SK-N-SH (cell line): ENCODE measurements at regions not wholly inside any gene's neighbourhood (a gene's known extent, or its start where the extent isn't known, plus 50 kb on each side); places are given as distances from the start of the nearest gene placed in this dataset.
A peak's percentile ranks its signal among the peaks of the same experiment; 100 is the strongest.

Experiments used
- CTCF ChIA-PET: fragments of 300-600, 350-600 bp; formaldehyde crosslinking; extraction: SDS; loops from one replicate; lab custom pipeline; 2021; lab: Yijun Ruan, JAX
- POLR2A ChIA-PET: fragments of 350-600 bp; sonication (Branson Sonifier 250); formaldehyde crosslinking; extraction: SDS; loops from one replicate; lab custom pipeline; 2020; ENCODE audit warnings: antibody characterized with exemption, inconsistent platforms; lab: Yijun Ruan, JAX
- DNase-seq: peaks from one replicate; pipeline ENCODE4 v3.0.0; 2012
- H2AFZ ChIP-seq: fragments of 200-600 bp; sonication (generic); 2 replicates; pipeline ENCODE4 v1.8.1; 2016; ENCODE audit warnings: antibody characterized with exemption, mild to moderate bottlenecking, low read depth
- H3F3A ChIP-seq: fragments of 200-600 bp; sonication (generic); replicated peaks from 2 replicates; pipeline ENCODE3; 2016; ENCODE audit warnings: antibody characterized with exemption, mild to moderate bottlenecking; ENCODE audit not compliant: insufficient read depth
- H3K27ac ChIP-seq, 2 experiments: fragments of 200-500 bp in 1 of 2; fragments of 200-600 bp in 1 of 2; sonication (Bioruptor generic) in 1 of 2; sonication (generic), shearing (Covaris generic) in 1 of 2; 2 replicates each; pipeline versions ENCODE4 v1.5.1 to v1.6.1; 2014 to 2016; ENCODE audit warnings: low read depth in 2 of 2, inconsistent platforms in 1 of 2, low read length in 1 of 2, mild to moderate bottlenecking in 1 of 2, mixed read lengths in 1 of 2
- H3K27me3 ChIP-seq: fragments of 200-600 bp; sonication (generic), shearing (Covaris generic); 2 replicates; pipeline ENCODE4 v1.6.1; 2016; ENCODE audit warnings: mixed run types; ENCODE audit not compliant: insufficient read depth
- H3K36me3 ChIP-seq, 2 experiments: fragments of 200-500 bp in 1 of 2; fragments of 200-600 bp in 1 of 2; sonication (Bioruptor generic) in 1 of 2; sonication (generic) in 1 of 2; replicated peaks in 1 of 2; 2 replicates each; pipeline versions ENCODE3 to v1.5.1; 2014 to 2016; ENCODE audit warnings: low read length in 1 of 2, mild to moderate bottlenecking in 1 of 2; ENCODE audit not compliant: insufficient read depth in 2 of 2, control insufficient read depth in 1 of 2
- H3K4me1 ChIP-seq, 2 experiments: fragments of 200-500 bp in 1 of 2; fragments of 200-600 bp in 1 of 2; sonication (Bioruptor generic) in 1 of 2; sonication (generic), shearing (Covaris generic) in 1 of 2; 2 replicates each; pipeline versions ENCODE4 v1.5.1 to v1.6.1; 2014 to 2016; ENCODE audit warnings: low read depth in 1 of 2, low read length in 1 of 2, mixed run types in 1 of 2; ENCODE audit not compliant: insufficient read depth in 2 of 2, control insufficient read depth in 1 of 2
- H3K4me2 ChIP-seq: fragments of 200-600 bp; sonication (generic), shearing (Covaris generic); 2 replicates; pipeline ENCODE4 v1.6.1; 2017; ENCODE audit warnings: mixed run types
- H3K4me3 ChIP-seq, 2 experiments: fragments of 200-500 bp in 1 of 2; fragments of 200-600 bp in 1 of 2; sonication (Bioruptor generic) in 1 of 2; sonication (generic), shearing (Covaris generic) in 1 of 2; 2 replicates each; pipeline versions ENCODE4 v1.5.1 to v1.8.1; 2014 to 2016; ENCODE audit warnings: low read depth in 2 of 2, inconsistent platforms in 1 of 2, low read length in 1 of 2, mild to moderate bottlenecking in 1 of 2, mixed read lengths in 1 of 2, moderate library complexity in 1 of 2
- H3K79me2 ChIP-seq: fragments of 200-600 bp; sonication (generic); 2 replicates; pipeline ENCODE4 v1.8.1; 2017; ENCODE audit warnings: mild to moderate bottlenecking; ENCODE audit not compliant: insufficient read depth
- H3K9ac ChIP-seq: fragments of 200-600 bp; sonication (generic); 2 replicates; pipeline ENCODE4 v1.6.1; 2017; ENCODE audit warnings: mixed run types
- H3K9me2 ChIP-seq: fragments of 200-600 bp; sonication (generic); 2 replicates; pipeline ENCODE4 v1.6.1; 2017; ENCODE audit warnings: mixed run types
- H3K9me3 ChIP-seq: fragments of 200-600 bp; sonication (generic); 2 replicates; pipeline ENCODE4 v1.6.1; 2017; ENCODE audit warnings: mixed run types, mild to moderate bottlenecking, moderate library complexity
- H4K20me1 ChIP-seq: fragments of 200-600 bp; sonication (generic); 2 replicates; pipeline ENCODE4 v1.6.1; 2017; ENCODE audit warnings: mild to moderate bottlenecking, mixed run types; ENCODE audit not compliant: insufficient read depth
- CHD2 ChIP-seq: fragments of 150-350 bp; IDR thresholded peaks from 2 replicates; pipeline ENCODE4 v1.6.1; 2018; ENCODE audit warnings: low read length; ENCODE audit not compliant: partially characterized antibody
- EP300 ChIP-seq, 2 experiments: IDR thresholded peaks; 2 replicates each; pipeline versions ENCODE4 v1.4.0 to v1.6.1; 2012; ENCODE audit warnings: borderline replicate concordance in 1 of 2, low read depth in 1 of 2, low read length in 1 of 2
- FOSL2 ChIP-seq: IDR thresholded peaks from 2 replicates; pipeline ENCODE4 v1.4.0; 2012; ENCODE audit warnings: low read depth, mild to moderate bottlenecking, moderate library complexity, borderline replicate concordance
- FOXM1 ChIP-seq: IDR thresholded peaks from 2 replicates; pipeline ENCODE4 v1.4.0; 2012; ENCODE audit warnings: low read depth, mild to moderate bottlenecking
- GABPA ChIP-seq: IDR thresholded peaks from 2 replicates; pipeline ENCODE4 v1.4.0; 2012; ENCODE audit warnings: low read depth, mild to moderate bottlenecking
- GATA2 ChIP-seq: sonication (generic); formaldehyde crosslinking; IDR thresholded peaks from 2 replicates; pipeline ENCODE4 v1.5.0; 2020; ENCODE audit warnings: mild to moderate bottlenecking, missing genetic modification reagents
- JUND ChIP-seq: IDR thresholded peaks from 2 replicates; pipeline ENCODE4 v1.4.0; 2012
- MEF2A ChIP-seq: IDR thresholded peaks from 2 replicates; pipeline ENCODE4 v1.4.0; 2012; ENCODE audit warnings: low read depth, borderline replicate concordance
- MXI1 ChIP-seq: IDR thresholded peaks from 2 replicates; pipeline ENCODE4 v1.6.1; 2012; ENCODE audit warnings: mild to moderate bottlenecking, low read depth, low read length, improper control_type of control experiment
- NFIC ChIP-seq: IDR thresholded peaks from 2 replicates; pipeline ENCODE4 v1.4.0; 2012; ENCODE audit warnings: borderline replicate concordance
- POLR2AphosphoS5 ChIP-seq: IDR thresholded peaks from 2 replicates; pipeline ENCODE4 v1.6.1; 2012; ENCODE audit warnings: low read depth, low read length
- RAD21 ChIP-seq: IDR thresholded peaks from 2 replicates; pipeline ENCODE4 v1.6.1; 2012; ENCODE audit warnings: mild to moderate bottlenecking, low read length
- RFX5 ChIP-seq: IDR thresholded peaks from 2 replicates; pipeline ENCODE4 v1.6.1; 2012; ENCODE audit warnings: mild to moderate bottlenecking, improper control_type of control experiment, low read length
- RXRA ChIP-seq: IDR thresholded peaks from 2 replicates; pipeline ENCODE4 v1.4.0; 2012; ENCODE audit warnings: low read depth, mild to moderate bottlenecking, borderline replicate concordance
- SIN3A ChIP-seq: IDR thresholded peaks from 2 replicates; pipeline ENCODE4 v1.6.1; 2012; ENCODE audit warnings: low read depth, mild to moderate bottlenecking, low read length, moderate library complexity, borderline replicate concordance
- SMC3 ChIP-seq: IDR thresholded peaks from 2 replicates; pipeline ENCODE4 v1.6.1; 2012; ENCODE audit warnings: low read depth, low read length, improper control_type of control experiment
- TCF12 ChIP-seq: IDR thresholded peaks from 2 replicates; pipeline ENCODE4 v1.4.0; 2012
- TEAD4 ChIP-seq: IDR thresholded peaks from 2 replicates; pipeline ENCODE4 v1.4.0; 2012; ENCODE audit warnings: mild to moderate bottlenecking, borderline replicate concordance; ENCODE audit not compliant: insufficient read depth
- YY1 ChIP-seq: IDR thresholded peaks from 2 replicates; pipeline ENCODE4 v1.4.0; 2012; ENCODE audit warnings: low read depth, mild to moderate bottlenecking
- WGBS: methylation state at CpG from one replicate; pipeline ENCODE4 v1.1.6; 2017; ENCODE audit warnings: low lambda C conversion rate; 5-methylcytosine and 5-hydroxymethylcytosine counted together
- TF ChIP-seq, protein P1 (sequence below): IDR thresholded peaks from 2 replicates; pipeline ENCODE4 v1.4.0; 2012; ENCODE audit warnings: low read depth
- TF ChIP-seq, protein P2 (sequence below): IDR thresholded peaks from 2 replicates; pipeline ENCODE4; 2012
- TF ChIP-seq, protein P3 (sequence below): IDR thresholded peaks from 2 replicates; pipeline ENCODE4 v1.4.0; 2012; ENCODE audit warnings: low read depth, borderline replicate concordance

DNA sequence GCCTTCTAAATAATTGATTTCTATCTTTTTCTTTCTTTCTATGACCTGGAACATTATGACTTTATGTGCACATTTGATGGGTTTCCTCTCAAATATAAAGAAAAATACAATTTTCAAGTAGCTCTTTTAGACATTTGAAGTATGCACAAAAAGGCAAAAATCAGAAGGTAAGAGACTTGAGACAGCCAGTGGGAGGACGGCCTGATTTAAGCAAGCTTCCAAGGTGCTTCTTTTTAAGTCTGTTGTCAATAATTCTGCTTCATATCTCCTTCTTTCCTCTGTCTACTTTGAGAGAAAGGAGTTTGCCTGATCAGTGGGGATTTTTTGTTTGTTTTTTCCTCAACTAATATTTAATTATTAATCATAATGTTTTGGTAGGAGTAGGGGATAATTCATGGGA lies 188.2 kb upstream of the ARHGAP20 start (continued):
- TF ChIP-seq, protein P1, sequence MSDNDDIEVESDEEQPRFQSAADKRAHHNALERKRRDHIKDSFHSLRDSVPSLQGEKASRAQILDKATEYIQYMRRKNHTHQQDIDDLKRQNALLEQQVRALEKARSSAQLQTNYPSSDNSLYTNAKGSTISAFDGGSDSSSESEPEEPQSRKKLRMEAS, result no peak

GRCh38 chr11:110897035-110897434 lies 184.8 kb upstream of the ARHGAP20 start:
- Histone ChIP-seq H4K20me1 (no peaks in the 10 kb centered on the region), H3K36me3 (no peaks in the 10 kb centered on the region), H3K4me3 (no peak overlapping the region), H3K4me1 (peaks cover 5 to 16% of the 10 kb centered on the region in 2 experiments; a peak in 3 of 4 replicates), H3K27me3 (no peaks in the 10 kb centered on the region), H3K79me2 (no peaks in the 10 kb centered on the region), H3K9me2 (no peaks in the 10 kb centered on the region), H3K4me2 (no peak overlapping the region), H2AFZ (no peak overlapping the region), H3K9me3 (no peaks in the 10 kb centered on the region), H3F3A (peaks cover 12% of the 10 kb centered on the region), H3K27ac (peak overlapping the region; percentile 48 to 74), H3K9ac (no peak overlapping the region)
- WGBS, result 38% methylated on average over 3 of the region's 3 CpGs
- ChIA-PET CTCF (no interaction called here), POLR2A (no interaction called here)
- TF ChIP-seq TCF12 (peak; percentile 95), EP300 (IDR thresholded peaks at IDR 0.05; ENCODE audit: borderline replicate concordance in 1 of 2, low read depth in 1 of 2, low read length in 1 of 2) (peak in 1 of 2 experiments; percentile 75; a peak in 2 of 4 replicates), CHD2 (no peak), MXI1 (no peak), SMC3 (no peak), FOSL2 (peak; percentile 56; the same call in 1 of the 2 replicates), POLR2AphosphoS5 (peak; percentile 33; the same call in 1 of the 2 replicates), FOXM1 (no peak), NFIC (peak; percentile 71; the same call in 1 of the 2 replicates), RAD21 (no peak), RXRA (peak; percentile 93), TEAD4 (0 out of 2 replicates have a peak, but pooled peaks have one; percentile 20), RFX5 (no peak), MEF2A (no peak), GATA2 (CRISPR knock-in tag) (no peak), JUND (peak; percentile 60)
- TF ChIP-seq, protein P2, sequence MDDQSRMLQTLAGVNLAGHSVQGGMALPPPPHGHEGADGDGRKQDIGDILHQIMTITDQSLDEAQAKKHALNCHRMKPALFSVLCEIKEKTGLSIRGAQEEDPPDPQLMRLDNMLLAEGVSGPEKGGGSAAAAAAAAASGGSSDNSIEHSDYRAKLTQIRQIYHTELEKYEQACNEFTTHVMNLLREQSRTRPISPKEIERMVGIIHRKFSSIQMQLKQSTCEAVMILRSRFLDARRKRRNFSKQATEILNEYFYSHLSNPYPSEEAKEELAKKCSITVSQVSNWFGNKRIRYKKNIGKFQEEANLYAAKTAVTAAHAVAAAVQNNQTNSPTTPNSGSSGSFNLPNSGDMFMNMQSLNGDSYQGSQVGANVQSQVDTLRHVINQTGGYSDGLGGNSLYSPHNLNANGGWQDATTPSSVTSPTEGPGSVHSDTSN, result peak; percentile 40; the same call in 1 of the 2 replicates
- peak; percentile 7 for DNase-seq

GRCh38 chr11:110896358-110896757 lies 184.1 kb upstream of the ARHGAP20 start:
- H3K4me2 ChIP-seq, result peak overlapping the region; percentile 55; the same call in 1 of the 2 replicates
- WGBS, result 4% methylated on average over 1 of the region's 1 CpG
- DNase-seq, result no peak
- TF ChIP-seq YY1 (no peak), SIN3A (no peak), JUND (peak; percentile 87), NFIC (peak; percentile 71), RAD21 (no peak), FOSL2 (peak; percentile 94), EP300 (IDR thresholded peaks at IDR 0.05; ENCODE audit: borderline replicate concordance in 1 of 2, low read depth in 1 of 2, low read length in 1 of 2) (peak; percentile 34 to 82; a peak in 3 of 4 replicates), POLR2AphosphoS5 (peak; percentile 44; the same call in 1 of the 2 replicates), MEF2A (peak; percentile 76), RXRA (peak; percentile 91), GABPA (no peak), SMC3 (no peak)
- TF ChIP-seq, protein P3, sequence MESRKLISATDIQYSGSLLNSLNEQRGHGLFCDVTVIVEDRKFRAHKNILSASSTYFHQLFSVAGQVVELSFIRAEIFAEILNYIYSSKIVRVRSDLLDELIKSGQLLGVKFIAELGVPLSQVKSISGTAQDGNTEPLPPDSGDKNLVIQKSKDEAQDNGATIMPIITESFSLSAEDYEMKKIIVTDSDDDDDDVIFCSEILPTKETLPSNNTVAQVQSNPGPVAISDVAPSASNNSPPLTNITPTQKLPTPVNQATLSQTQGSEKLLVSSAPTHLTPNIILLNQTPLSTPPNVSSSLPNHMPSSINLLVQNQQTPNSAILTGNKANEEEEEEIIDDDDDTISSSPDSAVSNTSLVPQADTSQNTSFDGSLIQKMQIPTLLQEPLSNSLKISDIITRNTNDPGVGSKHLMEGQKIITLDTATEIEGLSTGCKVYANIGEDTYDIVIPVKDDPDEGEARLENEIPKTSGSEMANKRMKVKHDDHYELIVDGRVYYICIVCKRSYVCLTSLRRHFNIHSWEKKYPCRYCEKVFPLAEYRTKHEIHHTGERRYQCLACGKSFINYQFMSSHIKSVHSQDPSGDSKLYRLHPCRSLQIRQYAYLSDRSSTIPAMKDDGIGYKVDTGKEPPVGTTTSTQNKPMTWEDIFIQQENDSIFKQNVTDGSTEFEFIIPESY, result no peak
- TF ChIP-seq, protein P2, result peak; percentile 79

More at GRCh38 chr11:110896358-110896757, 184.1 kb upstream of the ARHGAP20 start:
- Histone ChIP-seq H3K4me3 (no peak overlapping the region), H3K4me1 (peaks cover 5 to 16% of the 10 kb centered on the region in 2 experiments; a peak in 3 of 4 replicates), H3K79me2 (no peaks in the 10 kb centered on the region), H3K9me2 (no peaks in the 10 kb centered on the region), H3K36me3 (no peaks in the 10 kb centered on the region), H3K27me3 (no peaks in the 10 kb centered on the region), H3K9me3 (no peaks in the 10 kb centered on the region), H3K27ac (peak overlapping the region; percentile 29 to 74; a peak in 3 of 4 replicates), H2AFZ (no peak overlapping the region), H4K20me1 (no peaks in the 10 kb centered on the region), H3K9ac (no peak overlapping the region), H3F3A (peaks cover 17% of the 10 kb centered on the region)
- CTCF ChIA-PET, result no interaction called here
- POLR2A ChIA-PET, result no interaction called here
